ENCODE measurements at regions not wholly inside any gene's neighbourhood (a gene's known extent, or its start where the extent isn't known, plus 50 kb on each side); places are given as distances from the start of the nearest gene placed in this dataset.

GRCh38 chr5:124645396-124645795 is 101.0 kb downstream of the ZNF608 start:
- DNase-seq (ENCODE audit: insufficient read length, low spot score) (no peak), FAIRE-seq (no peak)
- no peak for TF ChIP-seq POLR2A (IDR thresholded peaks at IDR 0.05; ENCODE audit: low read depth, low read length)

GRCh38 chr5:124644582-124644981 is 101.9 kb downstream of the ZNF608 start:
- no peak for FAIRE-seq
- no peak for DNase-seq (ENCODE audit: insufficient read length, low spot score)
- no peak for TF ChIP-seq POLR2A (IDR thresholded peaks at IDR 0.05; ENCODE audit: low read depth, low read length)

- DNase-seq (ENCODE audit: insufficient read length, low spot score), result no peak
- FAIRE-seq, result no peak
- TF ChIP-seq POLR2A (IDR thresholded peaks at IDR 0.05; ENCODE audit: low read depth, low read length), result no peak
Measured at GRCh38 chr5:124644138-124644537, 102.3 kb downstream of the ZNF608 start.

- FAIRE-seq (no peak), DNase-seq (ENCODE audit: insufficient read length, low spot score) (no peak)
- no peak for TF ChIP-seq POLR2A (IDR thresholded peaks at IDR 0.05; ENCODE audit: low read depth, low read length)
Measured at GRCh38 chr5:124643336-124643735, 103.1 kb downstream of the ZNF608 start.

GRCh38 chr5:124642151-124642550 is 104.3 kb downstream of the ZNF608 start:
- FAIRE-seq (no peak), DNase-seq (ENCODE audit: insufficient read length, low spot score) (no peak)
- no peak for TF ChIP-seq POLR2A (IDR thresholded peaks at IDR 0.05; ENCODE audit: low read depth, low read length)

GRCh38 chr5:124641154-124641792 is 105.2 kb downstream of the ZNF608 start:
- DNase-seq (ENCODE audit: insufficient read length, low spot score), result no peak
- FAIRE-seq, result no peak
- TF ChIP-seq POLR2A (IDR thresholded peaks at IDR 0.05; ENCODE audit: low read depth, low read length), result no peak

- FAIRE-seq (no peak), DNase-seq (ENCODE audit: insufficient read length, low spot score) (no peak)
- TF ChIP-seq POLR2A (IDR thresholded peaks at IDR 0.05; ENCODE audit: low read depth, low read length), result no peak
Measured at GRCh38 chr5:124639095-124639665, 107.3 kb downstream of the ZNF608 start.

- DNase-seq (ENCODE audit: insufficient read length, low spot score), result no peak
- no peak for FAIRE-seq
- TF ChIP-seq POLR2A (IDR thresholded peaks at IDR 0.05; ENCODE audit: low read depth, low read length), result no peak
Measured at GRCh38 chr5:124637011-124637410, 109.4 kb downstream of the ZNF608 start.

- DNase-seq (ENCODE audit: insufficient read length, low spot score) (no peak), FAIRE-seq (no peak)
- no peak for TF ChIP-seq POLR2A (IDR thresholded peaks at IDR 0.05; ENCODE audit: low read depth, low read length)
Measured at GRCh38 chr5:124634741-124635323, 111.6 kb downstream of the ZNF608 start.

- FAIRE-seq (no peak), DNase-seq (ENCODE audit: insufficient read length, low spot score) (no peak)
Measured at GRCh38 chr5:124634228-124634739, 112.2 kb downstream of the ZNF608 start.

GRCh38 chr5:124633209-124633608 is 113.2 kb downstream of the ZNF608 start:
- TF ChIP-seq POLR2A (IDR thresholded peaks at IDR 0.05; ENCODE audit: low read depth, low read length), result no peak
- no peak for DNase-seq (ENCODE audit: insufficient read length, low spot score)
- FAIRE-seq, result no peak

More at GRCh38 chr5:124634228-124634739, 112.2 kb downstream of the ZNF608 start:
- no peak for TF ChIP-seq POLR2A (IDR thresholded peaks at IDR 0.05; ENCODE audit: low read depth, low read length)

GRCh38 chr5:124631874-124632550 is 114.4 kb downstream of the ZNF608 start:
- DNase-seq (ENCODE audit: insufficient read length, low spot score), result no peak
- no peak for TF ChIP-seq POLR2A (IDR thresholded peaks at IDR 0.05; ENCODE audit: low read depth, low read length)
- no peak for FAIRE-seq

- TF ChIP-seq POLR2A (IDR thresholded peaks at IDR 0.05; ENCODE audit: low read depth, low read length), result no peak
- DNase-seq (ENCODE audit: insufficient read length, low spot score) (no peak), FAIRE-seq (no peak)
Measured at GRCh38 chr5:124630767-124631704, 115.4 kb downstream of the ZNF608 start.
